Stimulated activated naive CD4-positive, alpha-beta T cell treated with Interleukin-2 at 50 U/mL for 16 hours (primary cell): ENCODE measurements at regions not wholly inside any gene's neighbourhood (a gene's known extent, or its start where the extent isn't known, plus 50 kb on each side); places are given as distances from the start of the nearest gene placed in this dataset.
A peak's percentile ranks its signal among the peaks of the same experiment; 100 is the strongest.
"Not testable (repeated sequence)": the region's sequence is repeated elsewhere in the genome, so short reads cannot be mapped to it uniquely, and the experiment has no call there.

Experiments used
- DNase-seq: peaks from one replicate; lab custom pipeline; 2025; lab: John Stamatoyannopoulos, UW

DNA sequence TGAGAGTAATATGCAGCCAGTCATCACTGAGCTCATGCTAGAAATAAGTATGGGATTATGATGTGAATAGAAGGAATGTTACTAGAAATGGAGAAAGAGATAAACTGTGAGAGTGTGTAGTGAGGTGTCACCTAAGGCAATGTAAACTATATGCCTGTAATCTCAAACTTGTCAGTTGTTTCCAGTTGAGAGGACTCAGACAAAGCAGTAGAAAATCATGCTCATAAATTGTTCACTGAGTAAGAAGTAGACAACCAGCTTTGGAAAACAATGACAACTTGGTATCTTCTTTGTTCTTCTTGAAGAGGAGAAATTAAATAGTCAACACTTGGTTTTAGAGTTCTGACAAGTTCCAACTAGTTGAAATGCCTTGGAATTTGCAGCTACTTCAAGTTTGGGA is 148.5 kb upstream of the OR4E1 start:
- DNase-seq, result no peak

DNA sequence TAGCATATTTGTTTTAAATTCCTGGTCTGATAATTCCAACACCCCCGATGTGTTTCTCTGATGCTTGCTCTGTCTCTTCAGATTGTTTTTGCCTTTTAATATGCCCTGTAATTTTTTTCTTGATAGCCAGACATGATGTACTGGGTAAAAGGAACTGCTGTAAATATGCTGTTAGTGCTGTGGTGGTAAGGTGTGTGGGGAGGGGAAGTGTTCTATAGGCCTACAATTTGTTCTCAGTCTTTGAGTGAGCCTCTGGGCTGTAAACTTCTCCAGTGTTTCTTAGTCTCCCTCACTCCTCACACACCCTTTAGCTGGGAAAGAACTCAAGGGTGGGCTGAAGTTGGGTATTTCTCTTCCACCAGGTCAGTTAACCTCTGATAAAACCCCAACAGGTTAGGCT is 147.0 kb upstream of the OR4E1 start:
- DNase-seq, result no peak

DNA sequence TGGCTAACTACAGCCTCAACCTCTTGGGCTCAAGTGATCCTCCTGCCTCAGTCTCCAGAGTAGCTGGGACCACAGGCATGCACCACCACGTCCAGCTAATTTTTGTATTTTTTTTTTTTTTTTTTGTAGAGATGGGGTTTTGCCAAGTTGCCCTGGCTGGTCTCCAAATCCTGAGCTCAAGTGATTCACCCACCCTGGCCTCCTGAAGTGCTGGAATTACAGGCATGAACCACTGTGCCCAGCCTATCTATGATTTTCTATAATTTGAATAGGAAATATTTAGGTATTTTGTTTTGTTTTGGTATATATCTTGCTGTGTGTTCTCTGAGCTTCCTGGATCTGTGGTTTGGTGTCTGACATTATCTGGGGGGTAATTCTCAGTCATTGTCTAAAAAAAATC is 146.3 kb upstream of the OR4E1 start:
- DNase-seq, result not testable (repeated sequence)

DNA sequence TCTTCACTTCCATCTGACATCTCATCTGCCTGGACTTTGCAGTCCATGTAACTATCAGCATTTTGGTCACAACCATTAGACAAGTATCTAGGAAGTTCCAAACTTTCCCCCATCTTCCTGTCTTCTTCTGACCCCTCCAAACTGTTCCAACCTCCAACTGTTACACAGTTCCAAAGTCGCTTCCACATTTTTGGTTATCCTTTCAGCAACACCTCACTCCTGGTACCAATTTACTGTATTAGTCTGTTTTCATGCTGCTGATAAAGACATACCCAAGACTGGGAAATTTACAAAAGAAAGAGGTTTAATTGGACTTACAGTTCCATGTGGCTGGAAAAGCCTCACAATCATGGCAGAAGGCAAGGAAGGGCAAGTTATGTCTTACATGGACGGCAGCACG is 143.4 kb upstream of the OR4E1 start:
- DNase-seq, result not testable (repeated sequence)

DNA sequence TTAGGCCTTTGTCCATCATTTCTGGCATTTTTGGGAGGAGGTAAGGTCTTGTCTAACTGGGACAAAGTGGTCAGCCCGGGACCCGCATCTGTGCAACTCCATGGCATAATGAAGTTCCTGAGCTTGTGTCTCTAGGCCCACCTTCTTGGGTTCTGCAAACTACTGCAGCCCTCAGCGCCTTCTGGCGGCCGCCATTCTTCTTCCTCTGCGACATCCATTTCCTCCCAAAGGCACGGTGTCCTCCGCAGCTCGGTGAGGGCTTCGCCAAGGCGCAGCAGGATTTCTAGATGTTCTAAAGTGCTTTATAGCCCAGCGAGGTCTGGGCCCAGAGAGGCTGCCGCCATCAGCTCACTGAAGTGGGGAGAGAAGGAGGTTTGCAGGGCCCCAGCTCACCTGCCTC is 134.4 kb upstream of the OR4E1 start:
- no peak for DNase-seq

DNA sequence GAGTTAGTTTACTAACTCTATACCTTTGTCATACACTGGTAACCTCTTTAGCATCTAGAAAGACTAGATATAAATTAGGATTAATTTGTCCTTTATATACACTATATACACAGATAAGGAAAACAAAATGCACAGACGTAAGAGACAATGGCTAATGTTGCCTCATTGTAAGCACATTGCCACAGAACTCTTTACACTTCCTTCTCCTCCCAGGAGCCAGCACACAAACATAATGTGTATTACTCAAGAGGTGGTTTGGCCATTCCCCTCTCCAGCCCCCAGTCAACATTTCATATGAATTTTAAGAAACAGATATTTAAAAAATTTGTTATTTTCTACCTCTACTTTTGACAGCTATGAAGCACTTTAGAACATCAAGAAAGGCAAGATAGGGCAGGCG is 131.4 kb upstream of the OR4E1 start:
- no peak for DNase-seq

DNA sequence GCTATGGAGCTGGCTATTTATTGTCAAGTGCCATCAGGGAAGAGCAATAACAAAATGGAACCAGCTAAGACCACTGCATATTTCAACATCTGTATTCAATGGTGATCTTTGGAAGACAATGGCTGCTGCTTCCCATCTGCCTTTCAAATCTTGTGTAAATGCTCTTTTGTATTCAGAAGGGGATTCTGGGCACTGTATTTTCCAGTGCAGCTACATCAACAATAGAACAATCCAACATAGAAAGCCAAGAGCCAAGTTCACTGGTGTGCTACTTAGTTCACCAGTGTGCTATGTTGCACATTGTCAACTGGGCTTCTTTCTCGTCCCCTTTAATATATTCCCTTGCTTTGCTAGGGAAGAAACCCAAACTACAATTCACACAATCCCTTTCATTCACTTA is 128.8 kb upstream of the OR4E1 start:
- DNase-seq, result no peak

DNA sequence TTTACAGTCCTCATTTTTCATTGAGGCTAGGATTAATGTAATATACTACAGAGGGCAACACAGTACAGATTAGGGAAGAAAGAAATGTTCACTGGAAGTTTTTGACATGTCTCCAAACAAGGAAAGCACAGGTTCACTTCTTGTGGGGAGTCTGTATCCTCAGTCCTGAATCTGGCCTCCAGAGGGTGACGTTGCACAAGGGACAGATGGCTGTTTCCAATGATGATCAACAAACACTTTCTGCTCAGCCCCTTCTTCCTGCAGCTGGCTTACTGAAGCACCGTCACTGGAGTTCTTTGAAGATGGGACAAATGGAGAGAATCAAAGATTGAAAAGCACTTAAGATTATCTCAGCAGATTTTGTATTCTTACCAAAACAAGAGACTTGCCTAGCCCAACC is 123.3 kb upstream of the OR4E1 start:
- no peak for DNase-seq

DNA sequence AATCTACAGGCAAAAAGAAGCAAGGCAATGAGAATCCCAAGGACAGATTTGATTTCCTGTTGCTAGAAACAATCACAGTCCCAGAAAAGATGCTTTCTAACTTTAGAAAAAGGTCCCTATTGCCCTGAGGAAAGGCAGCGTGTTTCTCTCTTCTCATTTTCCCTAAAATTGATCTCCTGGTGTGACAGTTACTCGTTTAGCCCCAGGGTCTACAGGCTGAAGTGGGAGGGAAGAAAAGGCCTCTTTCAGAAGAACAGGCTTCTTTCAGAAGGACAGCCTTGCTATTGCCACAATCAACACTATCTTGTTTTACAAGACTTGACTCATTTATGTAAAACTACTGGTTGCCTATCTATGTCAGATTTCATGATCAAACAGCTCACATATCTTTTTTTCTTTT is 121.8 kb upstream of the OR4E1 start:
- DNase-seq, result no peak

DNA sequence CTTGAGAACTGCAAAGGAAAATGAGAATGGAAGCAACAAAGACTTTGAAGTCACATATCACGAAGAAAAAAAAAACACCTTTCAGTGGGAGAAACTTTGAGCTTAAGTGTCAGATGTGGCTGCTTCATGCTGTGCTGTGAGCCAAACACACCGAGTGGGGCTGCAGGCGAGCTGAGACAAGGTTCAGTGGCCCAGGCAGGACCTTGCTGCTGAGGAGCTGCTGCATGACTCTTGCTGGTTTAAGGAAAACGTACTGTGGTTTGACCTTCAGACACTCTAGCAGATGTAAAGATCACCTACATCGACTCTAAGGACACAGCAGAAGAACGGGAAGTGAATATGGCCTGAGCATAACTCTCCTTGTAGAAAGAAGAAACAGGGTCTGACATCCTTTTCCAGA is 118.1 kb upstream of the OR4E1 start:
- no peak for DNase-seq

DNA sequence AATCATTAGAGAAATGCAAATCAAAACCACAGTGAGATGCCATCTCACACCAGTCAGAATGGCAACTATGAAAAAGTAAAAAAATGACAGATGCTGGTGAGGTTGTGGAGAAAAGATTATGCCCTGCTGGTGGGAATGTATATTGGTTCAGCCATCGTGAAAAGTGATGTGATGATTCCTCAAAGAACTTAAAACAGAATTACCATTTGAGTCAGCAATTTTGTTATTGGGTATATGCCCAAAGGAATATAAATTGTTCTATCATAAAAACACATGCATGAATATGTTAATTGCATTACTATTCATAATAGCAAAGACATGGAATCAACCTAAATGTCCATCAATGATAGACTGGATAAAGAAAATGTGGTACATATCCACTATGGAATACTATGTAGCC is 115.1 kb upstream of the OR4E1 start:
- not testable (repeated sequence) for DNase-seq

DNA sequence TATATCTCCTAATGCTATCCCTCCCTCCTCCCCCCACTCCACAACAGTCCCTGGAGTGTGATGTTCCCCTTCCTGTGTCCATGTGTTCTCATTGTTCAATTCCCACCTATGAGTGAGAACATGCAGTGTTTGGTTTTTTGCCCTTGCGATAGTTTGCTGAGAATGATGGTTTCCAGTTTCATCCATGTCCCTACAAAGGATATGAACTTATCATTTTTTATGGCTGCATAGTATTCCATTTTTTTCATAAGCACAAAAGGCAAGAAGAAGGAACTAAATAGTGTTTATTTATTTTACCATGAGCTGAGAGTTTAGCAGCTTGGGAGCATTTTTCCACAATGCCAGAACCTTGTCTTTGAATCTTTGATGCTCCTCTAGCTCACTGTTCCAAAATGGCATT is 113.6 kb upstream of the OR4E1 start:
- not testable (repeated sequence) for DNase-seq

DNA sequence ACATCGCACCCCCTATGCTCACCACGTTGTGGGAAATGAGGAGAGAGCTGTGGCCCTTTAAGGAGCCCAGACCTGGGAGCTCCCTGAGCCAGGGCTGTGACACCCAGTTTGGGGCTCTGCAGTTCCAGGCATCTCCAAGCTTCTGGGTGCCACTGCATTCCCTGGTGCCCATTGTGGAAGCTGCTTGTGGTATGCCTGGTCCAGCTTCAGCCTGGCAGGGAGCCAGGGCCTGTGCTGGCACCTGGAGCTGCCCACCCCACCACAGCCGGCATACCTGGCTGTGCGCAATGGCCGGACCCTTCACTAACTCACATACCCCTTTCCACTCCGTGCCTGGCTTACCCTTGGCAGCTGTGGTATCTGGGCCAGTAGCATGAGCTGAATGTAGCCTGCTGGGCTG is 107.9 kb upstream of the OR4E1 start:
- no peak for DNase-seq

DNA sequence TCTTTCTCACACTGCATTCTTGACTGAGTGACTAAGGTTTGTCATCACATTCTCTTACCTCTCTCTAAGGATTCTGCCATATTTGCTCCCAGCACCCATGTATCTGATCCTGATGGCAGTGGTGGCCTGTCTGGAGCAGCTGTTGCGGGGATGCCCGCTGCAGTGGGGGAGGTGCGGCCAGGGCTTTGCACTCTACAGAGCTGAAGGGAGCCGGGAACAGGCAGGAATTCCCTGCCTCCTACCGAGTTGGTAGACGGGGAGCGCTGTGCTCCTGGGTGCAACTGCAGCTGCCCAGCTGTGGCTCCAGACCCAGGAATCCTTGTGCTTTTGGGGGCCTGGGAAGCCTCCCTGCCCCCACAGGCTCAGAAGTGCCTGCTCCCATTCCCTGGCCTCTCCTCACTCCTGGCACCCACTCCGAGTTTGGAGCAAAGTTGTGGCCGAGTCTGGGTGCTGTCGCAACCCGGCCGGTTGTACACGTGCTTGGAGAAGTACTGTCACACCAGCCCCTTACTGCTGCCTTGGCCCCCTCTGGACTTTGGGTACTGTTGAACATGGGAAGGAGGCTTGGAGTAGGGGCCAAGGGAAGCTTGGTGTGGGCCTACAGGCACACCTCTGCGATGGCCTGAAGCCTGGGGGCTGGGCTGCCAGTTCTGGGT is 106.9 kb upstream of the OR4E1 start:
- DNase-seq, result no peak

DNA sequence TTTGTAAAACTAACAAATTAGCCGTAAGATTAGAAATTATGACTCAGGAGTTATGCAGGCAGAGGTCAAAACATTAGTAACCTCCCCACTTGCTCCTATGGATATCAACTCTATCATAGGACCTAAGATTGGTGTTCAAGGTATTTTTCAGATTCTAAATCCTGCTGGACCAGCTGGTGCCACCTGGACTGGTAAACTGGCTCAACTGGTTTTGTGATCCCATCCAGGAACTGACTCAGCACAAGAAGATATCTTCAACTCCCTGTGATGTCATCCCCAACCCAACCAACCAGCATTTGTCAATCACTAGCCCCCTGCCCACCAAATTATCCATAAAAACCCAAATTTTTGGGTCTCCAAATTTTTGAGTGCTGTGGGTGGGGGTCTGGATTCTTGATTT is 98.1 kb upstream of the OR4E1 start:
- DNase-seq, result no peak

DNA sequence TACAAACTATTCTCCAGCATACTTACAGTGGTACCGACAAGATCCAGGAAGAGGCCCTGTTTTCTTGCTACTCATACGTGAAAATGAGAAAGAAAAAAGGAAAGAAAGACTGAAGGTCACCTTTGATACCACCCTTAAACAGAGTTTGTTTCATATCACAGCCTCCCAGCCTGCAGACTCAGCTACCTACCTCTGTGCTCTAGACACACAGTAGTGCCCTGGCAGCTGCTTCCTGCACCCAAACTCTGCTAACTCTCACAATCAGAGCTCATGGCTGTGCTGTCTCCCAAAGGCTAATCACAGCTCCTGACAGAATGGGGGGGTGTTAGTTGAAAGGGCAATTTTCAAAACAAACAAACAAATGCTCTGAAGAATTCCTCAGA is 95.2 kb upstream of the OR4E1 start:
- no peak for DNase-seq

DNA sequence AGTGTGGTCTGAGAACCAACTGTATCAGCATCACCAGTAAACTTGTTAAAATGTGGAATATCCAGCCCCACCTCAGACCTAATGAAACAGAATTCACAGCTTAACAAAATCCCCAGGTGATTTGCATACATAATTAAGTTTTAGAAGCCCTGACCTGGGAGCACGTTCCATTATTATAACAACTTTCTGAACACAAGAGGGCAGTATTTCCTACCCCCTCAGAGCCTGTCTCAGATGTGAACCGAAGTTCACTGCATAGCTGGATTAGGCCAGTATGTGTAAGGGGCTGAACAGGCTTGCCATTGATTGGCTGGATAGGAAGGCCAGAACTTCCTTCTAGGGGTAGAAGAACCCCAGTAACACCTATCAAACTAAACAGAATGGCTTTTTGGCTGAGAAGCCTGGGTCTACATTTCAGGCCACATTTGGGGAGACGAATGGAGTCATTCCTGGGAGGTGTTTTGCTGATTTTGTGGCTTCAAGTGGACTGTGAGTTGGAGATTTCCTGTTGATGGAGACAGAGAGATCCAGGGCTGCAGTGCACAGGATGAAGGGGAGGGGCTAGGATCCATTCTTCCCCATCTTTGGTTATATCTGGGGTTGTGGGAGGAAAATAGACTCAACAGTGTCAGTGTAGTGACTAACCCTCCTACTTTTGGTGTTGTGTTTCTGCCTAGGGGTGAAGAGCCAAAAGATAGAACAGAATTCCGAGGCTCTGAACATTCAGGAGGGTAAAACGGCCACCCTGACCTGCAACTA is 94.7 kb upstream of the OR4E1 start:
- no peak for DNase-seq

DNA sequence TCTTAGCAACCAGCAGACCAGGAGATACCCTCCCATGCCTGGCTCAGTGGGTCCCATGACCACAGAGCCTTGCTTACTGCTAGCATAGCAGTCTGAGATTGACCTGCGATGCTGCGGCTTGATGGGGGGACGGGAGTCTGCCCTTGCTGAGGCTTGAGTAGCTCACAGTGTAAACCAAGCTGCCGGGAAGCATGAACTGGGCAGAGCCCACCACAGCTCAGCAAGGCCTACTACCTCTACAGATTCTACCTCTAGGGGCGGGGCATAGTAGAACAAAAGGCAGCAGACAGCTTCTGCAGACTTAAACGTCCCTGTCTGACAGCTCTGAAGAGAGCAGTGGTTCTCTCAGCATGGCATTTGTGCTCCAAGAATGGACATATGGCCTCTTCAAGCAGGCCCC is 86.7 kb upstream of the OR4E1 start:
- DNase-seq, result not testable (repeated sequence)

DNA sequence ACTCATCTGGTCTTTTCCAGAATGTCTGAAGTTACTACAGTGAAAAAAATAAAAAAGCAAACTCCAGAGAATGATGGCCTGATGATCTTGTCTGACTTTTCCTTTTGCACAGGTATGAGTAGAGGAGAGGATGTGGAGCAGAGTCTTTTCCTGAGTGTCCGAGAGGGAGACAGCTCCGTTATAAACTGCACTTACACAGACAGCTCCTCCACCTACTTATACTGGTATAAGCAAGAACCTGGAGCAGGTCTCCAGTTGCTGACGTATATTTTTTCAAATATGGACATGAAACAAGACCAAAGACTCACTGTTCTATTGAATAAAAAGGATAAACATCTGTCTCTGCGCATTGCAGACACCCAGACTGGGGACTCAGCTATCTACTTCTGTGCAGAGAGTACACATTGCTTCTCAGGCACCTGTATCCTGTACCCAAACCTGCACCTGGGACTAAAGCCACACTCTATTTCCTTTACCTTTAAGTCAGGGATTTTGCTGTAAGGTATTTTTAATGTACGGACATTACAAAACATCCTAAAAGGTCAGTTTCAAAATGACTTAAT is 75.8 kb upstream of the OR4E1 start:
- DNase-seq, result no peak

DNA sequence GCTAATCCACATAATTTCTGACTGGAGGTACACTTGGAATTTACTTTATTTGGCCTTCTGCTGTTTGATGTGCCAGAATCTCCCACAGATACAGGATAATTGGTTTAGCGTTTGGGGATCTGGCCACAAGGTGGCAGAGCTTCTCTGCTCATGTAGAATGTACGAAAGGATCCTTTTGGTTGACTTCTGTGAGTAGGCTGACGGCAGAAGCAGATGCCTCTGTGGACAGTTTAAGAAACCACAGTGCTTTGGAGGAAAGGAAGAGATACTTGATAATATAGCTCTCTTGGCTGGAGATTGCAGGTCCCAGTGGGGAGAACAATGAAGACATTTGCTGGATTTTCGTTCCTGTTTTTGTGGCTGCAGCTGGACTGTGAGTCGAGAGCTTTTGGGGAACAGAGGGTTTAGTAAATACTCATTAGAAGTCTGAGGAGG is 75.3 kb upstream of the OR4E1 start:
- DNase-seq, result peak; percentile 22

DNA sequence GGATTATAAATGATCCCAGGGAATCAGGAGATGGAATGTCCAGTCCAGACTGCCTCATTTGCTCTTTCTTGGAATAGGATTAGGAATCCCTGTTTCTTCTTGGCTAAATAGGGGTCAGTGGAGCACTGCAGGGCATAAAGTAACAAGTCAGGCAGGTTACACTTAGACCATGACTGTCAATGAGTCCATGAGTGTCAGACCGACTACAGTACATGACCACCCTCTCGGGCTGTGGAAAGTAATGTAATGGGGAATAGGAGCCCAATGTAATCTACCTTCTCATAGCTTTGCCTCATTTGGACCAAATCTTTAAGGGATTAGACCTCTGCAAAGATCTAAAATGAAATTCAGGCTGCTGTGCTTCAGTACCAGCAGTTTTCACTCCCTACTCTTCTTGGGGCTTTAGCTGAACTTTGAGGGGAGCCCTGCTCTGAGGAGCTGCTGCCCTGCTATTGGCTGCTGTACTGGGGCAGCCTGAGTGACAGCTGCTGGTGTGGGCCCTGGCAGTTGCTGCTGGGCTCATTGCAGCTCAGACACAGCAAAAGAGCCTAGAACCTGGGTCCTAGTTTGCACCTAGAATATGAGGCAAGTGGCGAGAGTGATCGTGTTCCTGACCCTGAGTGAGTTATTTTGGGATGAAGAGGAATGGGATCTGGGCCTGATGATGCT is 62.2 kb upstream of the OR4E1 start:
- DNase-seq, result no peak

DNA sequence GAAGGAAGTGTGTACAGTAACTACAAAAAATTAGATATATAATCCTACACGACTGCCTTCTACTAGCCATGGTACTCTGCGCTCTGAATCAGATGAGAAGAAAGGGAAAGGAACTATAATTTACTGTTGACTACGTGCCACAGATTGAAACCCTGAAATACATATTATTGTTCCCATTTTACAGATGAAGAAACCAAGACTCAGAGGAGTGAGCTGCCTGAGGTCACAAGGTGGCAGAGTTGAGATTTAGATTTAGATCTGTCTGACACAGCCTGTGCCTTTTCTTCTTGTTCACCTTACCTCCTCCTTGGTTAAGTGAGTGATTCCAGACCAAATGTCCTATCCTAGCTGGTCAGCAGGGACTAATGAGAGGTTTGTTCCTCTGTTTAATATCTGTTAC is 61.6 kb upstream of the OR4E1 start:
- DNase-seq, result no peak

DNA sequence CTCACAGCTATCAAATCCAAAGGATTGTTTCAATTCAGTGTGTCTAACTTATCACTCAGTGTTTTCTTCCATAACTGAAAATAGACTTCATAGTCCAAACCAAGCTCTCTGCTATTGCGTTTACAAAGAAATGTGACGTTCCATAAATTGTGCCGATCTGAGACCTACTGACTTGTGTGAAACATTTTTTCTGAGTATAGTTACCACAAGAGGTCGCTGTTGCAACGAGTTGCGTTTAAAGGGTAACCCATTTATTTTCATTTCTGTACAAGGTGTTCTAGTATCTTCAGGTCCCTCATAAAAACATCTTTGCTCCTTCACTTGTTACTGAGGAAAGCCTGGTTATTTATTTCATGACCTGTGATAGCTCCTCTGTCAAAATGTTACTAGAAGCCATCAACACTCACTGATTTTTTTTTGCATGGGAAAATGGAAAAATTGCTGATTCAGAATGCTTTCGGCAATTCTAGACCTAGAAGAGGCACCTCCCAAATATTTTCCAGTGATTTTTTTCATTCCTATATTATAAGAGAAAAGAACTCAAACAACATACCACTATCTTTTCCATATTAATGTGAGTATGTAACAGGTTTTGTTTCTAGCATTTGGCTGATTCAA is 60.9 kb upstream of the OR4E1 start:
- no peak for DNase-seq
